ENCODE measurements at regions not wholly inside any gene's neighbourhood (a gene's known extent, or its start where the extent isn't known, plus 50 kb on each side); places are given as distances from the start of the nearest gene placed in this dataset.

DNA sequence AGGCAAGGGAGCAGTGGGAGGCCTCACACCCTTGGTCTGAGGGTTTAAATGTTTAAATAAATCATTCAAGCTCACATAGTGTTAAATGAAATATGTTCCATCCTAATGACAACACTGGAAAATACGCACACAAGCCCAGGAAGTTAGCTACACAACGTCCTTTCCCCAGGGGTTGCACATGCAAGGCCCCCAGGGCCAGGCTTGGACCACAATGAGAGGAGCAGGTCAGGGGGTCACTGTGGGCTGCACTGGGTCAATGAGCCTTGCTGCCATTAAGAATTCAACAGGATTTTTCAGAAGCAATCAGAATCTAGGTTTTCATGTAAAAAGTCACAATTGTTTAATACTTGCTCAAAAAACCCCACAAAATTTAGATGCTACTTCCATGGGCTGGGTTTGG, 64.9 kb upstream of the ADCY1 start:
- Mint-ChIP-seq H3K27ac (no peak overlapping the region), H3K36me3 (no peaks in the 10 kb centered on the region), H3K9me3 (peaks cover 11% of the 10 kb centered on the region), H3K27me3 (ENCODE audit: insufficient read depth, low read depth) (peaks cover 12% of the 10 kb centered on the region), H3K4me1 (no peaks in the 10 kb centered on the region), H3K4me3 (no peak overlapping the region)
- no peaks in the 10 kb centered on the region for H4K20me1 ChIP-seq (ENCODE audit: low read depth)
- no peak overlapping the region for H3K9ac ChIP-seq
- no peak overlapping the region for H3K4me3 ChIP-seq
- H3K27me3 ChIP-seq = no peaks in the 10 kb centered on the region
- H3K4me1 ChIP-seq = no peaks in the 10 kb centered on the region
- no peak overlapping the region for H3K27ac ChIP-seq
- no peak overlapping the region for H2AFZ ChIP-seq (replicated peaks)
- no peak for DNase-seq (ENCODE audit: low spot score)
- TF ChIP-seq, protein P1, sequence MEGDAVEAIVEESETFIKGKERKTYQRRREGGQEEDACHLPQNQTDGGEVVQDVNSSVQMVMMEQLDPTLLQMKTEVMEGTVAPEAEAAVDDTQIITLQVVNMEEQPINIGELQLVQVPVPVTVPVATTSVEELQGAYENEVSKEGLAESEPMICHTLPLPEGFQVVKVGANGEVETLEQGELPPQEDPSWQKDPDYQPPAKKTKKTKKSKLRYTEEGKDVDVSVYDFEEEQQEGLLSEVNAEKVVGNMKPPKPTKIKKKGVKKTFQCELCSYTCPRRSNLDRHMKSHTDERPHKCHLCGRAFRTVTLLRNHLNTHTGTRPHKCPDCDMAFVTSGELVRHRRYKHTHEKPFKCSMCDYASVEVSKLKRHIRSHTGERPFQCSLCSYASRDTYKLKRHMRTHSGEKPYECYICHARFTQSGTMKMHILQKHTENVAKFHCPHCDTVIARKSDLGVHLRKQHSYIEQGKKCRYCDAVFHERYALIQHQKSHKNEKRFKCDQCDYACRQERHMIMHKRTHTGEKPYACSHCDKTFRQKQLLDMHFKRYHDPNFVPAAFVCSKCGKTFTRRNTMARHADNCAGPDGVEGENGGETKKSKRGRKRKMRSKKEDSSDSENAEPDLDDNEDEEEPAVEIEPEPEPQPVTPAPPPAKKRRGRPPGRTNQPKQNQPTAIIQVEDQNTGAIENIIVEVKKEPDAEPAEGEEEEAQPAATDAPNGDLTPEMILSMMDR (IDR thresholded peaks at IDR 0.05) = no peak
- TF ChIP-seq EZH2phosphoT487 (IDR thresholded peaks at IDR 0.05) (no peak), EZH2 (IDR thresholded peaks at IDR 0.05) (no peak)
- no peaks in the 10 kb centered on the region for H3K9me3 ChIP-seq (ENCODE audit: low read depth)
- H3K4me2 ChIP-seq = no peak overlapping the region
- H3F3A ChIP-seq (ENCODE audit: low read depth) = no peaks in the 10 kb centered on the region
- H3K36me3 ChIP-seq = no peaks in the 10 kb centered on the region
- H3K79me2 ChIP-seq (ENCODE audit: low read depth) = no peaks in the 10 kb centered on the region

DNA sequence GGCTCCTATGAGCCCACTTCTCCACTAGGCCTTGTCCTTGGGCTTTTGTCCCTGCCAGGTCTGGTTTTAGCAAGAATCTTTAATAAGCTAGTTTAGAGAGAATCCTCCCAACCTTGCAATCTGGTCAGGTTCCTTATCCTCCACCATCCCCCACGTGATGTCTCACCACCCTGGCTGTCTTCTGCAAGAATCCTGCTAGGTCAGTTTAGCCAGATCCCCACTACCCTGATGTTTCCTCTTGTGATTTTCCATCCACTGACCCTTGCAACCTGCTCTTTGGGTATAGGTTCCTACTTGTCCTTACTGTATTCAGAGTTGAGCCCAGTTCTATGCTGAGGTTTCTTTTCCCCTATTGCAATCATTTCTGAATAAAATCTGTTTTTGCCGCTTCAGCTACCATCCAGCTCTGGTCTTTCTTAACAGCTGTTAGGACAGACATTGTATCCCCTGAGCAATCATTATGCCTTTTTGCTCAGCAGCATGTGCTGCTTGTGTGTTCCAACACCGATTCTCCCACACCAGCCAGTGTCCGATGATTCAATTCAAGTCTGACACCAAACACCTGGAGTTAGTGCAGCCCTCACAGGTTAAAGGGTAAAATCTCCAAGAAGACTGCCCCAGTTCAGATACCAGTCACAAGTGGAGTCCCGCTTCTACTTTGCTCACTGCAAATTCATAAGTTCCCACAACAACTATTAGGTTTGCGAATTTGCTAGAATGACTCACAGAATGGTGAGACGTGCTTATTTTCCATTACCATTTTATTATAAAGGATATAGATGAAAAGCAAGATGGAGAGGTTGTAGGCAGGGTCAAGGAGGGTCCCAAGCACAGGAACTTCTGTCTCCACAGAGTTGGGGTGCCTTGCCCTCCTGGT, 62.2 kb upstream of the ADCY1 start:
- Histone ChIP-seq H3K9me3 (ENCODE audit: low read depth) (no peaks in the 10 kb centered on the region), H4K20me1 (ENCODE audit: low read depth) (no peaks in the 10 kb centered on the region), H3K27ac (no peak overlapping the region), H3K9ac (no peak overlapping the region), H2AFZ (replicated peaks) (no peak overlapping the region), H3K36me3 (no peaks in the 10 kb centered on the region), H3K4me1 (peaks cover 11% of the 10 kb centered on the region), H3F3A (ENCODE audit: low read depth) (no peaks in the 10 kb centered on the region), H3K4me2 (no peak overlapping the region), H3K4me3 (no peak overlapping the region), H3K79me2 (ENCODE audit: low read depth) (no peaks in the 10 kb centered on the region), H3K27me3 (no peaks in the 10 kb centered on the region)
- Mint-ChIP-seq H3K9me3 (peaks cover 3% of the 10 kb centered on the region), H3K4me3 (no peak overlapping the region), H3K27ac (no peak overlapping the region), H3K4me1 (peaks cover 6% of the 10 kb centered on the region), H3K36me3 (no peaks in the 10 kb centered on the region), H3K27me3 (ENCODE audit: insufficient read depth, low read depth) (peaks cover 6% of the 10 kb centered on the region)
- DNase-seq (ENCODE audit: low spot score) = no peak
- TF ChIP-seq, protein P1 (IDR thresholded peaks at IDR 0.05) = no peak
- no peak for TF ChIP-seq EZH2phosphoT487 (IDR thresholded peaks at IDR 0.05)

DNA sequence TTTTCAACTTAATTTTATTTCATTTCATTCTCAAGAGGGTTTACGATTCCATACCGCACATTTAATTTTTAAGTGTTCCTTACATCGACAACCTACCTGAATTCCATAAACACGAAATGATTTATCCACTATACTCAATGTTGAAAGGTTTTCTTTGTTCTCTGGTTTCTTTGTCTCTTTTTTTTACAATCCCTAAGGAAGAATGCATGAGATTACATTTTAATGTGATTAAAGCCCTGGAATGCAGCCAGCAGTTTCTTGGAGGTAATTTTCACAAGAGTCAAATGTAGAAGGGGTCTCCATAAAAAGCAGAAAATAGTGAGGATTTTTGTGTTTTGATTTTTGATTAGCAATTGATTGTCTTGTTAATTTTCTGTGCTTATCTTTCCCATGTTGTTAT, 59.2 kb upstream of the ADCY1 start:
- H3K4me2 ChIP-seq = no peak overlapping the region
- H3K9ac ChIP-seq = no peak overlapping the region
- Mint-ChIP-seq H3K4me3 (no peak overlapping the region), H3K27ac (peak overlapping the region; percentile 78), H3K36me3 (no peaks in the 10 kb centered on the region), H3K9me3 (peaks cover 16% of the 10 kb centered on the region), H3K4me1 (peaks cover 6% of the 10 kb centered on the region), H3K27me3 (ENCODE audit: insufficient read depth, low read depth) (peaks cover 5% of the 10 kb centered on the region)
- TF ChIP-seq, protein P1 (IDR thresholded peaks at IDR 0.05) = no peak
- no peak for TF ChIP-seq EZH2 (IDR thresholded peaks at IDR 0.05)
- TF ChIP-seq EZH2phosphoT487 (IDR thresholded peaks at IDR 0.05) = no peak
- H3K9me3 ChIP-seq (ENCODE audit: low read depth) = peaks cover 6% of the 10 kb centered on the region
- no peaks in the 10 kb centered on the region for H3F3A ChIP-seq (ENCODE audit: low read depth)
- no peak overlapping the region for H3K4me3 ChIP-seq
- peak overlapping the region; percentile 15 for H2AFZ ChIP-seq (replicated peaks)
- H4K20me1 ChIP-seq (ENCODE audit: low read depth) = no peaks in the 10 kb centered on the region
- H3K79me2 ChIP-seq (ENCODE audit: low read depth) = no peaks in the 10 kb centered on the region
- no peak overlapping the region for H3K27ac ChIP-seq
- H3K4me1 ChIP-seq = peaks cover 11% of the 10 kb centered on the region
- H3K36me3 ChIP-seq = no peaks in the 10 kb centered on the region
- H3K27me3 ChIP-seq = no peaks in the 10 kb centered on the region
- DNase-seq (ENCODE audit: low spot score) = peak; percentile 49

Data from neural progenitor cell (in vitro differentiated cells).